ENCODE measurements at regions not wholly inside any gene's neighbourhood (a gene's known extent, or its start where the extent isn't known, plus 50 kb on each side); places are given as distances from the start of the nearest gene placed in this dataset.

DNA sequence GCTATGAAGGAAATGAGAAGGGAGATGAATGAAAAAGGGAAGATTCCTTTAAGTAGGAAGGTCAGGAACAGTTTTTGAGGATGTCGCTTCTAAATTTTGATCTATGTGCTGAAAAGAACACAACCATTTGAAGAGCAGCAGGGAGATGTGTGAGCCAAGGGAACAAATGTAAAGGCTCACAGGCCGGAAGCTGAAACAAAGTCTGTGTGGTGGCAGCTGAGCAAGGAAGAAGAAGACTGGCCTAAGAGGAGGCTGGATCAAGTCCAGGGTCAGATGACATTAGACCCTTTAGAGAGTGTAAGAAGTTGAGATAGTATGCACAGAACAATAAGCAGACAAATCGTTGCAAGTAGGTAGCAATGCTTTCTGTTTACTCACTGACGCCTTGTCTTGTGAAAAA is 1631.4 kb upstream of the TENM4 start:
- TF ChIP-seq CHD1 (IDR thresholded peaks at IDR 0.05; ENCODE audit: low read depth, low read length) (no peak), NFE2L2 (IDR thresholded peaks at IDR 0.05; ENCODE audit: low read depth, low read length) (no peak), RAD21 (IDR thresholded peaks at IDR 0.05; ENCODE audit: low read length) (no peak), SMC3 (IDR thresholded peaks at IDR 0.05; ENCODE audit: low read depth, low read length) (no peak), POLR2A (IDR thresholded peaks at IDR 0.05; ENCODE audit: low read depth, low read length) (no peak), CEBPB (IDR thresholded peaks at IDR 0.05; ENCODE audit: low read depth, low read length) (no peak), FOS (IDR thresholded peaks at IDR 0.05; ENCODE audit: low read depth, low read length) (no peak)
- TF ChIP-seq, protein P1, sequence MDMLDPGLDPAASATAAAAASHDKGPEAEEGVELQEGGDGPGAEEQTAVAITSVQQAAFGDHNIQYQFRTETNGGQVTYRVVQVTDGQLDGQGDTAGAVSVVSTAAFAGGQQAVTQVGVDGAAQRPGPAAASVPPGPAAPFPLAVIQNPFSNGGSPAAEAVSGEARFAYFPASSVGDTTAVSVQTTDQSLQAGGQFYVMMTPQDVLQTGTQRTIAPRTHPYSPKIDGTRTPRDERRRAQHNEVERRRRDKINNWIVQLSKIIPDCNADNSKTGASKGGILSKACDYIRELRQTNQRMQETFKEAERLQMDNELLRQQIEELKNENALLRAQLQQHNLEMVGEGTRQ (IDR thresholded peaks at IDR 0.05; ENCODE audit: low read depth, low read length): no peak
- TF ChIP-seq, protein P2, sequence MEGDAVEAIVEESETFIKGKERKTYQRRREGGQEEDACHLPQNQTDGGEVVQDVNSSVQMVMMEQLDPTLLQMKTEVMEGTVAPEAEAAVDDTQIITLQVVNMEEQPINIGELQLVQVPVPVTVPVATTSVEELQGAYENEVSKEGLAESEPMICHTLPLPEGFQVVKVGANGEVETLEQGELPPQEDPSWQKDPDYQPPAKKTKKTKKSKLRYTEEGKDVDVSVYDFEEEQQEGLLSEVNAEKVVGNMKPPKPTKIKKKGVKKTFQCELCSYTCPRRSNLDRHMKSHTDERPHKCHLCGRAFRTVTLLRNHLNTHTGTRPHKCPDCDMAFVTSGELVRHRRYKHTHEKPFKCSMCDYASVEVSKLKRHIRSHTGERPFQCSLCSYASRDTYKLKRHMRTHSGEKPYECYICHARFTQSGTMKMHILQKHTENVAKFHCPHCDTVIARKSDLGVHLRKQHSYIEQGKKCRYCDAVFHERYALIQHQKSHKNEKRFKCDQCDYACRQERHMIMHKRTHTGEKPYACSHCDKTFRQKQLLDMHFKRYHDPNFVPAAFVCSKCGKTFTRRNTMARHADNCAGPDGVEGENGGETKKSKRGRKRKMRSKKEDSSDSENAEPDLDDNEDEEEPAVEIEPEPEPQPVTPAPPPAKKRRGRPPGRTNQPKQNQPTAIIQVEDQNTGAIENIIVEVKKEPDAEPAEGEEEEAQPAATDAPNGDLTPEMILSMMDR (conservative IDR thresholded peaks at IDR 0.05; ENCODE audit: low read depth, low read length): no peak
